Vagina (tissue), 2 donors: ENCODE measurements at regions not wholly inside any gene's neighbourhood (a gene's known extent, or its start where the extent isn't known, plus 50 kb on each side); places are given as distances from the start of the nearest gene placed in this dataset.

Experiments used
- DNase-seq, 2 donors: peaks; one replicate each; pipeline ENCODE4 v3.0.0-alpha.2; 2017; ENCODE audit errors: extremely low spot score in 2 of 2
- H3K27ac ChIP-seq: fragments of 200-600 bp; sonication (generic); one replicate; pipeline ENCODE4 v1.5.1; 2019
- H3K27me3 ChIP-seq: fragments of 200-600 bp; sonication (generic); one replicate; pipeline ENCODE4 v1.5.1; 2019
- H3K36me3 ChIP-seq, 2 donors: fragments of 200-600 bp; sonication (generic); one replicate each; pipeline ENCODE4 v1.5.1; 2017 to 2019
- H3K4me1 ChIP-seq: fragments of 200-600 bp; sonication (generic); one replicate; pipeline ENCODE4 v1.5.1; 2019
- H3K4me3 ChIP-seq, 2 donors: fragments of 200-600 bp; sonication (generic); 1 replicate in 1 of 2; 2 replicates in 1 of 2; pipeline ENCODE4 v1.5.1; 2016 to 2019
- H3K9me3 ChIP-seq: fragments of 200-600 bp; sonication (generic); one replicate; pipeline ENCODE4 v1.5.1; 2019
- POLR2A ChIP-seq, 2 donors: fragments of 450-650 bp; IDR thresholded peaks; one replicate each; pipeline ENCODE4 v1.6.1; 2017; ENCODE audit warnings: antibody characterized with exemption in 2 of 2, mild to moderate bottlenecking in 2 of 2, moderate library complexity in 2 of 2
- POLR2AphosphoS5 ChIP-seq, 2 donors: sonication (generic); formaldehyde crosslinking; IDR thresholded peaks; one replicate each; pipeline ENCODE4 v1.9.0; 2017; ENCODE audit warnings: antibody characterized with exemption in 2 of 2, mild to moderate bottlenecking in 2 of 2, low read depth in 1 of 2; ENCODE audit not compliant: insufficient read depth in 1 of 2
- intact Hi-C: fragments of 100-400 bp; cut with DNase I; formaldehyde crosslinking; loops from one replicate; pipeline ENCODE4 v1.15.1; 2023
- TF ChIP-seq, protein P1 (sequence below), 3 experiments: fragments of 450-650 bp in 2 of 3; fragments of 200-600 bp in 1 of 3; sonication (generic) in 1 of 3; IDR thresholded peaks; one replicate each; pipeline ENCODE4 v1.5.1; 2017 to 2019; ENCODE audit warnings: antibody characterized with exemption in 3 of 3, mild to moderate bottlenecking in 2 of 3, moderate library complexity in 2 of 3

DNA sequence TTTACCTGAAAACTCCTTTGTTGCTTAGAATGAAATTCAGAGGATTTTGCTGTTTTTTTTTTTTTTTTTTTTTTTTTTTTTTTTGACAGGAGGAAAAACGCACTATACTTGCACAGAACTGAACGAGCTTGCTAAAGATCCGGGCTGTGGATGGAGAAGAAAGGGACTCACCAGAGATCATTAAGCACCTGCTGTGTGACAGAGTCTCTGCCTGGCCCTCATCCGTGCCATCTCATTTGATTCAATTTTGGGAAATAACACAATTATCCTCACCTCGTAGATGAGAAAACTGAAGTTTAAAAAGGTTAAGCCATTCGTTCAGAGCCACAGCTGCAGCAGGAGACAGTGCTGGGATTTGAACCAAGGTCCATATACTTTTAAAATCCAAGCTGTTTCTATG, 775.4 kb upstream of the ID2 start:
- no peaks in the 10 kb centered on the region for H3K9me3 ChIP-seq
- H3K36me3 ChIP-seq: no peaks in the 10 kb centered on the region
- intact Hi-C loops: no loop called here
- H3K4me1 ChIP-seq: no peaks in the 10 kb centered on the region
- no peaks in the 10 kb centered on the region for H3K27me3 ChIP-seq
- no peak overlapping the region for H3K4me3 ChIP-seq
- TF ChIP-seq POLR2AphosphoS5 (IDR thresholded peaks at IDR 0.05; ENCODE audit: insufficient read depth in 1 of 2, low read depth in 1 of 2) (no peak), POLR2A (IDR thresholded peaks at IDR 0.05) (no peak)
- TF ChIP-seq, protein P1, sequence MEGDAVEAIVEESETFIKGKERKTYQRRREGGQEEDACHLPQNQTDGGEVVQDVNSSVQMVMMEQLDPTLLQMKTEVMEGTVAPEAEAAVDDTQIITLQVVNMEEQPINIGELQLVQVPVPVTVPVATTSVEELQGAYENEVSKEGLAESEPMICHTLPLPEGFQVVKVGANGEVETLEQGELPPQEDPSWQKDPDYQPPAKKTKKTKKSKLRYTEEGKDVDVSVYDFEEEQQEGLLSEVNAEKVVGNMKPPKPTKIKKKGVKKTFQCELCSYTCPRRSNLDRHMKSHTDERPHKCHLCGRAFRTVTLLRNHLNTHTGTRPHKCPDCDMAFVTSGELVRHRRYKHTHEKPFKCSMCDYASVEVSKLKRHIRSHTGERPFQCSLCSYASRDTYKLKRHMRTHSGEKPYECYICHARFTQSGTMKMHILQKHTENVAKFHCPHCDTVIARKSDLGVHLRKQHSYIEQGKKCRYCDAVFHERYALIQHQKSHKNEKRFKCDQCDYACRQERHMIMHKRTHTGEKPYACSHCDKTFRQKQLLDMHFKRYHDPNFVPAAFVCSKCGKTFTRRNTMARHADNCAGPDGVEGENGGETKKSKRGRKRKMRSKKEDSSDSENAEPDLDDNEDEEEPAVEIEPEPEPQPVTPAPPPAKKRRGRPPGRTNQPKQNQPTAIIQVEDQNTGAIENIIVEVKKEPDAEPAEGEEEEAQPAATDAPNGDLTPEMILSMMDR (IDR thresholded peaks at IDR 0.05): no peak
- no peak for DNase-seq
- H3K27ac ChIP-seq: no peak overlapping the region

DNA sequence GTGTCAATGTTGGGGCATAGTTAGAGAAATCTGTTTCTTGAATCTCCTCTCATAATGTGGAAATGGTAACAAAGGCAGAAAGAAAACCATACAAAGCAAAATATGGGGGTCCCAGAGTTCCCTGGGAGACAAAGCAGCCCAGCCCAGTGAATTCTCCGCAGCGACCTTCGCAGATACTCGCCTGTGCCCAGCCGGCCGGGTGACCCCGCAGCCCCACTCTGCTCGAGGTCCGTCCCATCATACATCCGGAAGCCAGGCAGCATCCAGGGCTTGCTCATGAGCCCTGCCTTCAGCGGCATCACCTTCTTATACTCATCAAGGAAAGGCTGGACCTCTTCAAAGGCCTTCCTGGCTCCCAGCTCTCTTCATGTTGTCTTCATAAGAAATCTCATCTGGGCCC, 774.8 kb upstream of the ID2 start:
- Histone ChIP-seq H3K4me3 (no peak overlapping the region), H3K27me3 (no peaks in the 10 kb centered on the region), H3K27ac (no peak overlapping the region), H3K9me3 (no peaks in the 10 kb centered on the region), H3K4me1 (no peaks in the 10 kb centered on the region), H3K36me3 (no peaks in the 10 kb centered on the region)
- no peak for DNase-seq
- intact Hi-C loops: no loop called here
- no peak for TF ChIP-seq POLR2A (IDR thresholded peaks at IDR 0.05)
- TF ChIP-seq, protein P1 (IDR thresholded peaks at IDR 0.05): no peak
- TF ChIP-seq POLR2AphosphoS5 (IDR thresholded peaks at IDR 0.05; ENCODE audit: insufficient read depth in 1 of 2, low read depth in 1 of 2): no peak

DNA sequence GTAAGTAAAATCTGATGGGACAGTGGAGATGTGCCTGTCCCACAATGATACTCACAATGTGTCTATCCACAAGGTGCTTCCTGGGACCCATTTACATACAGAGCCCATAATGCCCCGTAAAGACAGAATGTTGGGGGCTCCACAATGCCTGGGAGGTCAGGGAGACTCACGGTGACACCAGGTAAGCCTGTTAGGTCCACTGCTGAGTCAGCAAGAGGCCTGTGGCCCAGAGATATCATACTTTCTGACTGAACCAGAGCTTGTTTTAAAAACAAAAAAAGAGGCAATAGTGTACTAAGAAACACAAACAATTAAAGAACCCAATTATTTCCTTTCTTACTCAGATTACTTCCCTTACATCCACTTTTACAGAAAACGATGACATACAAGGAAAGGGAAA, 771.1 kb upstream of the ID2 start:
- H3K4me1 ChIP-seq: no peaks in the 10 kb centered on the region
- H3K9me3 ChIP-seq: no peaks in the 10 kb centered on the region
- H3K36me3 ChIP-seq: no peaks in the 10 kb centered on the region
- no peaks in the 10 kb centered on the region for H3K27me3 ChIP-seq
- no peak for DNase-seq
- TF ChIP-seq, protein P1 (IDR thresholded peaks at IDR 0.05): no peak
- TF ChIP-seq POLR2AphosphoS5 (IDR thresholded peaks at IDR 0.05; ENCODE audit: insufficient read depth in 1 of 2, low read depth in 1 of 2) (no peak), POLR2A (IDR thresholded peaks at IDR 0.05) (no peak)
- no peak overlapping the region for H3K27ac ChIP-seq
- H3K4me3 ChIP-seq: no peak overlapping the region
- intact Hi-C loops: no loop called here

DNA sequence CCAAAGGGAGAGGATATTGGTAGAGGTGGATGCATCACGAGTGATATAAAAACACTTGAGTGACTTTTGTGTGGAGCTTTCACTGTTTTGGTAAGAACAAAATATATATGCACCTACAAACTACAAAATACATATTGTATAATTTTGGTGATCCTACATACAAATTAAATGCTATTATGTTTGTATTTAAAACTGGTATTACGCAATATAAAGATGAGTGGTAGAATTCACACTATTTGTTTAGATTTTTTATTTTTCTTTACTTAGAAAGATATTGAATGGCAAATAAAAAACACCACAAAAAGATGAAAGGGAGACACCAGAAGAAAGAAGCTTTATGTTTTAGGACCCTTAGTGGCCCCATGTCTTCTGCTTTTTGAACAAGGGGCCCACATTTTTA, 770.7 kb upstream of the ID2 start:
- H3K36me3 ChIP-seq: no peaks in the 10 kb centered on the region
- TF ChIP-seq, protein P1 (IDR thresholded peaks at IDR 0.05): no peak
- TF ChIP-seq POLR2AphosphoS5 (IDR thresholded peaks at IDR 0.05; ENCODE audit: insufficient read depth in 1 of 2, low read depth in 1 of 2) (no peak), POLR2A (IDR thresholded peaks at IDR 0.05) (no peak)
- no peak for DNase-seq
- H3K9me3 ChIP-seq: no peaks in the 10 kb centered on the region
- intact Hi-C loops: no loop called here
- no peak overlapping the region for H3K4me3 ChIP-seq
- H3K27ac ChIP-seq: no peak overlapping the region
- no peaks in the 10 kb centered on the region for H3K4me1 ChIP-seq
- H3K27me3 ChIP-seq: no peaks in the 10 kb centered on the region

DNA sequence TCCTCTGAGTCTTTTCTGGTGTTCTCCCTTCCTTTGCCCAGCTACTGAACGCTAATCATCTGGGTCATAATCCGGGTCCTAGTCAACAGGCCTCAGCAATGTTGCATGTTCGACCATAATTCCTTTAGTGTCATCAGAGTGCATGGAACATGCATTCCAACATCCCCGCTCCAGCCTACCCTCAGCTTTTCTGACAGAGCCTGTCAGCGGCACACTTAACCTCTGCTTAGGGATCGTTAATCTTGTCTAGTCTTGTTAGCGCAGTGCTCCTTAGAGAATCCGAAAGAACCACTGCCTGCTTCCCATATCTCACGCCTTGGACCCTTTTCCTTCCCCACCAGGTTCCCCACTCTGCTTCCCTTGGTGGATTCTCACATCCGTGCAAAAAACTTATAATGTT, 767.9 kb upstream of the ID2 start:
- Histone ChIP-seq H3K4me1 (no peaks in the 10 kb centered on the region), H3K9me3 (no peaks in the 10 kb centered on the region), H3K27ac (no peak overlapping the region), H3K4me3 (no peak overlapping the region), H3K27me3 (no peaks in the 10 kb centered on the region), H3K36me3 (no peaks in the 10 kb centered on the region)
- TF ChIP-seq, protein P1 (IDR thresholded peaks at IDR 0.05): no peak
- no peak for TF ChIP-seq POLR2AphosphoS5 (IDR thresholded peaks at IDR 0.05; ENCODE audit: insufficient read depth in 1 of 2, low read depth in 1 of 2)
- no peak for TF ChIP-seq POLR2A (IDR thresholded peaks at IDR 0.05)
- DNase-seq: no peak
- intact Hi-C loops: no loop called here
